ENCODE measurements at regions not wholly inside any gene's neighbourhood (a gene's known extent, or its start where the extent isn't known, plus 50 kb on each side); places are given as distances from the start of the nearest gene placed in this dataset.

- no peak overlapping the region for H3K4me3 ChIP-seq (ENCODE audit: extremely low read depth in 1 of 4, insufficient read depth in 2 of 4, low read depth in 3 of 4, low read length in 4 of 4)
- no peak overlapping the region for H2BK120ac ChIP-seq (replicated peaks; ENCODE audit: low read depth, low read length)
- H3K56ac ChIP-seq (replicated peaks; ENCODE audit: insufficient read length, low read depth, low read length) = no peak overlapping the region
- whole genome bisulfite sequencing, 2 experiments (ENCODE audit: extremely low coverage in 1 of 2, insufficient coverage in 1 of 2, insufficient read length in 1 of 2, insufficient replicate concordance in 2 of 2, low coverage in 1 of 2, low lambda C conversion rate in 2 of 2, missing lambda C conversion rate in 1 of 2) = 87% methylated on average over 2 of the region's 2 CpGs; no CpG with 5 or more reads in 1 of the 2 experiments
- no peak overlapping the region for H3K14ac ChIP-seq (ENCODE audit: insufficient read length)
- H2AK5ac ChIP-seq (ENCODE audit: low read depth, low read length) = no peak overlapping the region
- peaks cover 0 to 16% (median 2%) of the 10 kb centered on the region in 4 experiments; a peak in 3 of 7 replicates for H3K4me1 ChIP-seq (replicated peaks in 1 of 4; ENCODE audit: control insufficient read depth in 3 of 4, insufficient read depth in 4 of 4, low read length in 3 of 4)
- H3K79me2 ChIP-seq (ENCODE audit: control insufficient read depth in 1 of 2, insufficient read depth in 2 of 2, low read length in 2 of 2) = no peaks in the 10 kb centered on the region
- no peak overlapping the region for H3K27ac ChIP-seq (ENCODE audit: low read depth, low read length)
- ChIA-PET CTCF (ENCODE audit: partially characterized antibody) (interaction anchor here (0.8 to 1.3 kb wide), 2 partner anchors 25 to 110 kb away, joined by 3 to 4 read pairs; no protein-coding TSS in a partner anchor), POLR2A (ENCODE audit: partially characterized antibody) (no interaction called here)
- 0 out of 2 replicates have a peak overlapping the region, but pooled peaks have one; percentile 34 for H2AFZ ChIP-seq (ENCODE audit: low read length)
- H4K91ac ChIP-seq (replicated peaks; ENCODE audit: insufficient read length, low read length) = no peak overlapping the region
- no peak overlapping the region for H2BK15ac ChIP-seq (ENCODE audit: low read length)
- H3K79me1 ChIP-seq (ENCODE audit: low read depth, low read length) = no peaks in the 10 kb centered on the region
- no peak overlapping the region for H3K18ac ChIP-seq (ENCODE audit: extremely low read depth, low read length)
- TF ChIP-seq RBBP5 (IDR thresholded peaks at IDR 0.05; ENCODE audit: borderline replicate concordance, low read depth, low read length) = no peak
- no peak for TF ChIP-seq KDM5A (IDR thresholded peaks at IDR 0.05; ENCODE audit: low read length)
- TF ChIP-seq, protein P1, sequence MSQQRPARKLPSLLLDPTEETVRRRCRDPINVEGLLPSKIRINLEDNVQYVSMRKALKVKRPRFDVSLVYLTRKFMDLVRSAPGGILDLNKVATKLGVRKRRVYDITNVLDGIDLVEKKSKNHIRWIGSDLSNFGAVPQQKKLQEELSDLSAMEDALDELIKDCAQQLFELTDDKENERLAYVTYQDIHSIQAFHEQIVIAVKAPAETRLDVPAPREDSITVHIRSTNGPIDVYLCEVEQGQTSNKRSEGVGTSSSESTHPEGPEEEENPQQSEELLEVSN (IDR thresholded peaks at IDR 0.05) = no peak
- TF ChIP-seq POLR2A (IDR thresholded peaks at IDR 0.05; ENCODE audit: control extremely low read depth in 1 of 2, low read depth in 2 of 2, low read length in 2 of 2) = no peak
- no peak for TF ChIP-seq TBP (IDR thresholded peaks at IDR 0.05; ENCODE audit: low read depth, low read length)
- no peak for TF ChIP-seq RNF2 (IDR thresholded peaks at IDR 0.05; ENCODE audit: borderline replicate concordance, low read depth, low read length, missing control alignments, poor library complexity, severe bottlenecking)
- no peak for TF ChIP-seq KDM1A (IDR thresholded peaks at IDR 0.05; ENCODE audit: borderline replicate concordance, low read length)
- no peak for TF ChIP-seq SIN3A (conservative IDR thresholded peaks at IDR 0.05 in 1 of 2, IDR thresholded peaks at IDR 0.05 in 1 of 2; ENCODE audit: low read depth in 1 of 2, low read length in 2 of 2)
- TF ChIP-seq SUZ12 (IDR thresholded peaks at IDR 0.05; ENCODE audit: low read length) = no peak
- no peak for TF ChIP-seq CTCF (IDR thresholded peaks at IDR 0.05; ENCODE audit: control extremely low read depth in 1 of 3, insufficient read depth in 1 of 3, low read depth in 1 of 3, low read length in 3 of 3)
- TF ChIP-seq RFX5 (IDR thresholded peaks at IDR 0.05; ENCODE audit: borderline replicate concordance, low read depth, low read length) = no peak
- H4K20me1 ChIP-seq (replicated peaks in 1 of 2; ENCODE audit: control insufficient read depth in 1 of 2, insufficient read depth in 2 of 2, low read length in 2 of 2) = no peaks in the 10 kb centered on the region
- no peak overlapping the region for H3K4me2 ChIP-seq (ENCODE audit: insufficient read depth in 1 of 2, low read depth in 2 of 2, low read length in 2 of 2)
- no peak overlapping the region for H3K23ac ChIP-seq (ENCODE audit: insufficient read length)
- H3K9ac ChIP-seq (replicated peaks in 1 of 4; ENCODE audit: extremely low read depth in 1 of 4, low read depth in 3 of 4, low read length in 3 of 4) = no peak overlapping the region
- H2BK5ac ChIP-seq (ENCODE audit: low read depth, low read length) = no peak overlapping the region
- no peak overlapping the region for H4K8ac ChIP-seq (ENCODE audit: extremely low read depth, insufficient read depth, low read length)
- DNase-seq (ENCODE audit: low read depth in 1 of 2, low spot score in 2 of 2) (no peak), FAIRE-seq (no peak)
- H3K4ac ChIP-seq (replicated peaks; ENCODE audit: insufficient read length, low read depth, low read length) = no peak overlapping the region
- no peaks in the 10 kb centered on the region for H3K9me3 ChIP-seq (ENCODE audit: insufficient read depth in 2 of 2, low read depth in 1 of 2, low read length in 1 of 2)
- no peaks in the 10 kb centered on the region for H3K36me3 ChIP-seq (ENCODE audit: control insufficient read depth in 2 of 4, insufficient read depth in 4 of 4, low read length in 3 of 4)
- H2BK20ac ChIP-seq (ENCODE audit: low read length) = no peak overlapping the region
- no peaks in the 10 kb centered on the region for H3K27me3 ChIP-seq (replicated peaks in 1 of 4; ENCODE audit: control insufficient read depth in 3 of 4, extremely low read depth in 1 of 4, insufficient read depth in 3 of 4, low read length in 3 of 4)
- H4K5ac ChIP-seq (ENCODE audit: insufficient read length, low read depth, low read length) = no peak overlapping the region
- no peak overlapping the region for H2BK12ac ChIP-seq (ENCODE audit: low read depth, low read length)
- no peaks in the 10 kb centered on the region for H3K23me2 ChIP-seq (ENCODE audit: low read depth, low read length)
Measured at GRCh38 chr9:117597977-117598376, 106.2 kb upstream of the TLR4 start.
